IPS DF 4.7 (cell line): ENCODE measurements at regions not wholly inside any gene's neighbourhood (a gene's known extent, or its start where the extent isn't known, plus 50 kb on each side); places are given as distances from the start of the nearest gene placed in this dataset.

ENCODE experiments used
- DNase-seq: peaks from one replicate; pipeline ENCODE4 v3.0.0-alpha.2; 2013; ENCODE audit warnings: low spot score; ENCODE audit errors: extremely low read depth

GRCh38 chr16:62177351-62178203 is 141.3 kb upstream of the CDH8 start:
- no peak for DNase-seq

- no peak for DNase-seq
These were observed 134.4 kb upstream of the CDH8 start for GRCh38 chr16:62170642-62171041.

GRCh38 chr16:62167551-62167950 is 131.3 kb upstream of the CDH8 start:
- no peak for DNase-seq

GRCh38 chr16:62157544-62157943 is 121.3 kb upstream of the CDH8 start:
- no peak for DNase-seq

- DNase-seq = no peak
These were observed 120.7 kb upstream of the CDH8 start for GRCh38 chr16:62156971-62157370.

- DNase-seq = no peak
These were observed 113.4 kb upstream of the CDH8 start for GRCh38 chr16:62149631-62150030.

GRCh38 chr16:62137996-62138395 is 101.8 kb upstream of the CDH8 start:
- DNase-seq = no peak

- no peak for DNase-seq
These were observed 99.7 kb upstream of the CDH8 start for GRCh38 chr16:62135911-62136310.

GRCh38 chr16:62135446-62135845 is 99.2 kb upstream of the CDH8 start:
- no peak for DNase-seq

GRCh38 chr16:62130101-62130500 is 93.9 kb upstream of the CDH8 start:
- no peak for DNase-seq

GRCh38 chr16:62105244-62105643 is 69.0 kb upstream of the CDH8 start:
- no peak for DNase-seq

GRCh38 chr16:62102588-62102987 is 66.3 kb upstream of the CDH8 start:
- DNase-seq = no peak

GRCh38 chr16:62100651-62101050 is 64.4 kb upstream of the CDH8 start:
- no peak for DNase-seq

- DNase-seq = no peak
These were observed 53.5 kb upstream of the CDH8 start for GRCh38 chr16:62089715-62090114.

GRCh38 chr16:62088731-62089410 is 52.6 kb upstream of the CDH8 start:
- DNase-seq = no peak
